SIG-M5 treated with dmso at 0.1 percent for 504 hours (cell line): ENCODE measurements at regions not wholly inside any gene's neighbourhood (a gene's known extent, or its start where the extent isn't known, plus 50 kb on each side); places are given as distances from the start of the nearest gene placed in this dataset.
"Not testable (repeated sequence)": the region's sequence is repeated elsewhere in the genome, so short reads cannot be mapped to it uniquely, and the experiment has no call there.

Experiments used
- DNase-seq: peaks from one replicate; lab custom pipeline; 2025; ENCODE audit not compliant: unreplicated experiment; lab: John Stamatoyannopoulos, UW

DNA sequence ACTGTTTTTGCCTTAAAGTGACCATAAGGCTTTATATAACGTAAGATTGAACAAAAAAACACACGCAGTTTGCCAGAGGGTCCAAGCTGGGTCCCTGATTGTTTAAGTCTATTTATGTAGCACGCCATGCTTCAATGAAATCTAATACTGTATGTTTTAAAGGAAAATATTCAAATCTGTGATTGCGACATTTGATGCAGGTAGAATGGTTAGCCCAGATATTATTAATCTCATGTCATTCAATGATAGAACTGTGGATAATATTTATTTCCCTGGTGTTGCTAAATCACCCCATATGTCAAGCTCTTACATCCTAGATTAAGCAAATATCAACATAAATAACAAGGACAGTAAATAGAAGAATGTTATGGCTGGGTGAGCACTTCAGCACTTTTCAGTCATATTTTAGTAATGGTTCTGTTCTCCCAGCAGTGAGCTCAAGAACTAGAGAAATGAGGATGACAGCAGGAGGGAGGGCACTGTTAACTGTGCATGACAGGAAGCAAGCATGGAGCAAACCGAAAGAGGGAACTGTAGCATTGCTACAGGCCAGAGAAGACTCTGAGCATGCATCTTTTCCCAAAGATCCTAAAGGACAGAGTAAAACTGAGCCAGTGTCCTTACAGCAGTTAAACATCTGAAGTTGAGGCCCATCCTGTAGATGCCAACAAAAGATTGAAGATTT is 465.7 kb upstream of the MGAT4C start:
- no peak for DNase-seq

DNA sequence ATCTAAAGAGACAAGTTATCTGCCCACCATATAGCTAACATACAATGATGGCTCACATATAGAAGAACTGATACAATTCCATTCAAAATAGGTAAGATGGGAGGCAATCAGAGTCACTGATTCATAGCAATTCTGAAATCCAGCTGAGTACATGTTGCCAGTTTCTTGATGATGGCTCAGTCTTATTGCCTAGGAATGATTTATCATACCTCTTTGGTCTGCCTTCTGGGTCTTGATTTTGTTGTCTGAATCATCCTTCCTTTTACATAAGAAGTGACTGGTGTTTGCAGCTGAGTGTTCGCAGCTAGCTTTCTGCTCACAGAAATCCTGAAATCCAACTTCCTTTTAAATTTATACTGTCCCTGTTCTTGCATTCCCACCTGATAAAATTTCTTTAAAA is 463.2 kb upstream of the MGAT4C start:
- DNase-seq: no peak

DNA sequence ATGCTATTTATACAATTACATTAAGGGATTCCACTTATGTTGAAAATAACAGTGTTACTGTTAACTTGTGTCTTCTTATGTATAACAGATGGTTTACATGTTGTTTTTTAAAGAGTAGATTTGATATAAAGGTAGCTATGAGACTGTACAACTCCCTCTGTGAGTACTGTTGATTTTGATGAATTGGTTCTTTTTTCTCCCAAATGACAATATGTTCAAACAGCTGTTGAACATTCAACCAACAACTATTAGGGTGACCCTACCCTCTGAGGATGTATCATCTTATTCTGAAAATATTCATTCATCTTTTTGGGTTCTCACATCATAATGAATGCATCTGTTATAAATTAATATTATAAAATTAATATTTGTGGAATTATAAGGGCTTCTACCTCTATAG is 456.9 kb upstream of the MGAT4C start:
- DNase-seq: no peak

DNA sequence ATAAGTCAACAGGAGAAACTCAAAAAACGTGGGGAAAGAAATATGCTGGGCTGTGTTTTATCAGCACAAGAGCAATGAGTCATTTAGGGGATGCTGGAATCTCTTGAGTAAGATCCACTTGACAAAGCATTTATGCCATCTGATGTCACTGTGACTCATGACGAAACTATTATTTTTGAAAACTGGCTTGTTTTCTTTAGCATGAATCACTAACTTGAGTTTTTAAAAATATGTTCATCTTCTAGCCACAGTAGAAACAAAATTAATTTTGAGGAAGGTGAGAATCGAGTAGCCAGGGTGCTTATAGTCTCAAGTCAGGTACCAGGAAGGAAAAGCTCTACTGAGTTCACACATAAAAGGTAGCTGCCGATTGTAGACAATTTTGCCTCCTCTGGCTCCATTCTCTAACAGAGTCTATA is 456.2 kb upstream of the MGAT4C start:
- peak; percentile 7 for DNase-seq

DNA sequence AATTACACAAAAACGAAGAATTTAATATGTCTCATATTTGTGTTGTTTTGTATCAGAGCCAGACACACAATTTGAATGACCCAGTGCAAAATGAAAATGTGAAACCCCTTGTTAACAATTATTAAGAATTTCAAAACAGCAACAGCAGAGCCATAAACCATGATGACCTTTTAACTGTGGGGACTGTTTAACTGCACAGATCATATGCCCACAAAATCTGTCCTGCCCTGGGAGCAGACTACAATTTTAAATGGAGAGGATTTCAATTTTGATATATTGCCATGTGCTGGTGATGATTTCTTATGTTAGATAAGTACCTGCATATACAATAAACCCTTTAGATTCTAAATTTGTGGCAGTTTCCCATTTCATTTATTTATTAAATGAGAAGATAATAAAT is 455.5 kb upstream of the MGAT4C start:
- no peak for DNase-seq

DNA sequence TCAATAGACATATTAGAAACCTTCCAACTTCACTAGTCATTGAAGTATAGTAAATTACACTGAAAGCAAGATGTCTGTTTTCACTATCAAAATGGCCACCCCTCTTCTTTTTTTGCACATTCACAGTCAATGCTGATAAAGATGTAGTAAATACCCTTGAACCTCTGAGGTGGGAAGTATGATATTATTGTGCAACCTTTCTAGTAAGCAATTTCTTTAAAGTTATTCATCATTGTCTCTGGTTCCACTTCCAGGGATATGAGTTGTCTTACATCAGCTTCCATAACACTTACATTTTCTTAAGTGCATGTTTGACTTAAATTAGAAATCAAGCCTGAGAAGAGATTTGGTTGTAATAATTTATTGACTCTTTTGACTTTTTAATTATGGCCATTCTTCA is 453.9 kb upstream of the MGAT4C start:
- no peak for DNase-seq

DNA sequence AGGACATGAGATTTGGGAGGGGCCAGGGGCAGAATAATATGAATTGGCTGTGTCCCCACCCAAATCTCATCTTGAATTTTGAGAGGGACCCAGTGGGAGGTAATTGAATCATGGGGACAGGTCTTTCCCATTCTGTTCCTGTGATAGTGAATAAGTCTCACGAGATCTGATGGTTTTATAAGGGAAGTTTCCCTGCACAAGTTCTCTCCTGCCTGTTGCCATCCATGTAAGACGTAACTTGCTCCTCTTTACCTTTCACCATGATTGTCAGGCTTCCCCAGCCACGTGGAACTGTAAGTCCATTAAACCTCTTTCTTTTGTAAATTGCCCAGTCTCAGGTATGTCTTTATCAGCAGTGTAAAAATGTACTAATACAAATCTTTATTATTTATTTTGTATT is 452.8 kb upstream of the MGAT4C start:
- DNase-seq: not testable (repeated sequence)

DNA sequence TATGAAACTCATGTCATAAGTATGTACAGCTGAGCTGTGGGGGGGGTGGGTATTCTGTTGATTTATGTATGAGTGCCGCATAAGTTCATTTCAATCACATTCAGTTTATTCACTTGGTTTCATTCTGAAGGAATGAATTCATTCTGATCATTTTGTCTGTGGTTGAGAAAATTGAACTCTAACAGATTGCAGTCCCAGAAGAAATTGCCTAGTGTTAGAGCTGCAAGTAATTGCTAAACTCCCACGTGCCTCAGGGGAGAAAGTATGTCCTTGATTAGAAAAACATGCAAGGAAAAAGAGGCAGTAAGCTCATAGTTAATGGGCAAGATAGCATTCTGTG is 442.4 kb upstream of the MGAT4C start:
- DNase-seq: no peak

DNA sequence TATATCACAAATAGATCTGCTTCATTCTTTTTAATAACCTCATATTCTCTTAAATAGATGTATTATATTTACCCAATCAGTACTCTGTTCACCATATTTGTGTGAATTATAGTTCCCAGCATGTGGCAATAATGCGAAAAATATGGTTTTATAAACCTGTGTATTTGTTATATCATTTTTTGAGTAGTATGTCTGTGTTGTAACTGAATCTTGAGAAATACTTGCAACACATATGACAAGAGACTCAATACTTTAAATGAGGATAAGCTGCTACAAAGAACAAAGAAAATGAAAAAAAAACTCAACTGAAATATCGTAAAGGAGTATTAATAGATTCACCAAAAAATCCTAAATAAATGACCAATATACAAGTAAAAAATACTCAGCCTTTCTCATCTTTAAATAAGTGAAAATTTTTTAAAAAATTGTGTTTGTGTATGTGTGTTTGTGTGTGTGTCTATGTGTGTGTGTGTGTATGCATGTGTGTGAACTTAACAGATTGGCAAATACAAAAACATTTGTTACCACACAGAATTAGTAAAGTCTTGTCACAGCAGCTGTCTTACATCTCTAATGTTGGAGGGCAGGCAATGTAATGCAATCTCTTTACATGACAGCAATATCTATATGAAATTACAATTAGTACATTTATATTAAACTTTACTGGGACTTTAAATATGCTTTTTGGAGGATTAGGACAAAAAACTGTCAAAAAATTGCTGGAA is 441.9 kb upstream of the MGAT4C start:
- no peak for DNase-seq

DNA sequence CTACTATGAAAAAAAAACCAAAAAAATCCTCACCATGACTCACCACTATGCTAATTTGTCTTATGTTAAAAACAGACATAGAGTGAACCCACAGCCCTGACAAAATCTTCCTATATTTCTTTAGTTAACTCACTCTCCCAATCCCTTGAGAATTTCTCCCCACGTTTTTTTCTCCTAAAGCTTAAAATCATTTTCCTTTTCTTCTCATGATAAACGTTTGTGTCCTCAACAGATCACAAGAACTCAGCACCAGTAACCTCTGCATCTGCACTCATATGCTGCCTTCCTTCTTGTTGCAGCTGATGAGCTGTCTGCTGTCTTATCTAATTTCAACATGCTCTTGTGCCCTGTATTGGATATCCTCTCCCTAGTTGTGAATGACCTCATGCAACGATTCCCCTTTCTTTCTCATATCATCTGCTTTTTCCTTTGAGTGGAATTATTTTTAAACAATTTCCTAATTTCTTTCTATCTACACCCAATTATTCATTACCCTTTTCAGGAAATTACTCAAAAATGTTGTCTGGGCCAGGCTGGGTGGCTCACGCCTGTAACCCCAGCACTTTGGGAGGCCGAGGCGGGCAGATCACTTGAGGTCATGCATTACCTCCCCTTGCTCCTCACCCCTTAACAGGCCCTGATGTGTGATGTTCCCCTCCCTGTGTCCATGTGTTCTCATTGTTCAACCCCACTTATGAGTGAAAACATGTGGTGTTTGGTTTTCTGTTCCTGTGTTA is 427.5 kb upstream of the MGAT4C start:
- DNase-seq: no peak

DNA sequence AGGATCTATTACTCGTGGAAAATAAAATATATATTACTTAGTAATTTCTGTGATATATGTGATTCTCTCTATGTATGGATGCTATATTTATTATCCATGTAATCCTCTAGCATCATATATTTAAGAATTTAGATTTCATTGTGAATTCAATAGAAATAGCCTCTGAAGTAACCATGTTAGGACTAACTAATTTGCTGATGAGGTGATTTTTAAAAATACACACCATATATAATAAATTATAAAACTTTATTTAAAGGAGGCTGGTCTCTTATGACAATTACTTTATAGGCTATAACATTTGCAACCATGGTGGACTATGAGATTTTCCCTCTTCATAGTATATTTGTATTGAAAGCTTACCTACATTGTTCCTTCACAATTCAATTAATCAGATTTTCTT is 424.9 kb upstream of the MGAT4C start:
- no peak for DNase-seq

DNA sequence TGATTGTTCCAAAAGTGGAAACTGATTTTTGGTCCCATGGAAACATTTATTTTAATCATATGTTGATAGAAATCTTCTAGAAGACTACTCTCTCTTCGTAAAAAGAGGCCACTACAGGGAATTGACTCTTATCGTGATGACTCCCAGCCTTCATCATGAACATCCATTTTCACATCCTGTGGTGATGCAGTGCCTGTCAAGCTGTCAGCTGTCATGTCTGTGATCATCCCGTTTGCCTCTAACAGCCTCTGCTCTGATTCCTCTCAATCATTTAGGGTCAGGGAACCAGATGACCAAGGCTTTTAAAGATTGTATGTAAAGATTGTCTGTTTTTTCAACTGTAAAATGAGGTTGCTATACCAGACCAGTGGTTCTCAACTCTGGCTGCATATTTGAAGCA is 419.0 kb upstream of the MGAT4C start:
- DNase-seq: no peak

DNA sequence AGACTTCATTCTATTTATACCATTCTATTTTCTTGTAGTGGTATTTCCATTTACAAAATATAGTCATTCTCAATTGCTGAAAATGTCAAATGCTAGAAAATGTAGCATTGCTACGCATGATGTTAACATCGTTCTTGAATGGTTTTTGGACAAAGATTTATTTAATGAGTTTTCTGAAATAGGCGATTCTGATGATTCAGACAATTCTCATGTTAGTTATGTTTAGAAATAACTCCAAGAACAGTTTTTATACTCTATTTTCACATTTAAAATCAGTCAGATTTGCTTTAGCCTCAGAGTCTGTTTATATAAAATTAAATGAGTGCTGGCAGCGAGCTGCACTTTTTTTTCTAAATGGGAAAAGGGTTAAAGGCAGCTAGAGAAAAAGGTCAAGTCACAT is 414.8 kb upstream of the MGAT4C start:
- DNase-seq: no peak

DNA sequence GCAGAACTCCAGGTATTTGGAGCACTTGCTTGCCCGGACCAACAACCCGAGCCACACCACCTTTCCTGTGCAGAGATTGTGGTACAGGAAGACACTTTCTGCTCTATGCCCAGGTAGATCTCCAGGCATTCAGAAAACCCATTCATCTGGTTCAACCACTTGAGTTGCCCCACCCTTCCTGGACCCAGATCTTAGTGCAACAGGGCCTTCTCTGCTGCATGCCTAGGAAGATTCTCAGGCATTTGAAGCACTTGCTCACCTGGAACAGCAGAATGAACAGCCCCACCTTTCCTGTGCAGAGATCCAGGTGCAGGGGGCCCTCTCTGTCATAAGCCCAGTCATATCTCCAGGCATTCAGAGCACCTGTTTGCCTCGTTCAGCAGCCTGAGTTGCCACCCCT is 412.8 kb upstream of the MGAT4C start:
- peak; percentile 20 for DNase-seq

DNA sequence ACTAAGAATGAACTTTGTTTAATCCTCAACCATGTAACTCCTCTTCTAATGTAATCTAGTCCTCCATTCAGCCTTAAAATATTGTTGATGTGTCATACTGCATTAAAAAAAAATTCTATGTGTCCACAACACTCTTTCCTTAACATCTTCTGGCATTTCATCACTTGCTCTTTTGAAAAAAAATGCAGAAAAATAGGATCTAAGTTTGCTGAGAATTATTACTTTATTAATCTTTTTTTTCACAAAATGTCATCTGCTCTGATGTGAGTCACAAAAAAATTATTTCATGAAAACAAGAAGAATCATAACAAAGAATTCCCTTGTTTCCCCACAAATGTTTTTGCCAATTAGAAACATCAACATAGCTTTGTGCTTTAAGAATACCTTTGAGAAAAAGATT is 410.1 kb upstream of the MGAT4C start:
- no peak for DNase-seq

DNA sequence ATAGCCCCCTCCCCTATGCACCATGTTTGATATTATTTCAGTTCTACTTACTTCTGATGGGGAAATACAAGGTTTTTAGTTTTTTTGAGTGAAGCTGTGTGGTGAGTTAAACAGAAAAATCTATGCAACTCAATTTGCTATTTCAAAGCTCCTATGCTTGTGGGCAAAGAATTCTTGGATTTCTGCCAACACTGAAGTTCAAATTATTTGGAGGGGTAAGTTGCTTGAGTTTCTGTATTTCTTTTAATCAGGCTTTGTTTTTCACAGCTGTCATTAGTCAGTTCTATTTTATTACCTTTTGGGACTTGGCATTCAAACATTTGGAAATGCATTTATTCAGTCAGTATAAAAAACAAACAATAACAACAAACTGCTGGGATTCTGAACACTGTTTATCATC is 407.5 kb upstream of the MGAT4C start:
- no peak for DNase-seq

DNA sequence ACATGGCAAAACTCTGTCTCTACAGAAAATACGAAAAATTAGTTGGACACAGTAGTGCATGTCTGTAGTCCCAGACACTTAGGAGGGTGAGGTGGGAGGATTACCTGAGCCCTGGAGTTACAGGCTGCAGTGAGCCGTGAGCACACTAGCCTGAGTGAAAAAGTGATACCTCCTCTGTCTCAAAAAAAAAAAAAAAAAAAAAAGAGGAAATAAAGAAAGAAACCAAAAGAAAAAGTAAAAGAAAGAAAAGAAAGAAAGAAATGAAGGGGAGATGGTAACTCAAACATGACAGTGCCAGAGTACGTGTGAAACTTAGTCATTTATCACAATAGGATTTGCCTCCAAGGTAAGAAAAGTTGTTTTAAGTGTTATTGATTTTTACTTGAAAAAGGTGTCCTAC is 407.0 kb upstream of the MGAT4C start:
- no peak for DNase-seq

DNA sequence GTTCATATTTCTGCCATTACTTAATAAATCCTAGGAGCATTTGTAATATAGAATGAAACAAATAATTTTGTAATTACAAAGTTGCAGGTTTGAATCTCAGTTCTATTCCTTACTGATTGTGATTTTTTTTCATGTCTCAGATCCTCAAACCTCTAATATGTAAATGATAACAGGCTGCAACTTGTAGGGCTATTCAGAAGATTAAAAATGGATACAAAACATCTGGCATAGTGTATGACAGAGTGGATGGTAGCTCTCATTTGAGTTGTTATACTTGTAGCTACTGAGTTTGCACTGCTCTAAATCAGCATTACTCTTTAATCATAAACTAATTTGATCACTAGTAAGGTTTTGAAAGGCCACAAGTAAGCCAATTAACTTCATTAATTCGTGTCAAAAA is 406.3 kb upstream of the MGAT4C start:
- no peak for DNase-seq

DNA sequence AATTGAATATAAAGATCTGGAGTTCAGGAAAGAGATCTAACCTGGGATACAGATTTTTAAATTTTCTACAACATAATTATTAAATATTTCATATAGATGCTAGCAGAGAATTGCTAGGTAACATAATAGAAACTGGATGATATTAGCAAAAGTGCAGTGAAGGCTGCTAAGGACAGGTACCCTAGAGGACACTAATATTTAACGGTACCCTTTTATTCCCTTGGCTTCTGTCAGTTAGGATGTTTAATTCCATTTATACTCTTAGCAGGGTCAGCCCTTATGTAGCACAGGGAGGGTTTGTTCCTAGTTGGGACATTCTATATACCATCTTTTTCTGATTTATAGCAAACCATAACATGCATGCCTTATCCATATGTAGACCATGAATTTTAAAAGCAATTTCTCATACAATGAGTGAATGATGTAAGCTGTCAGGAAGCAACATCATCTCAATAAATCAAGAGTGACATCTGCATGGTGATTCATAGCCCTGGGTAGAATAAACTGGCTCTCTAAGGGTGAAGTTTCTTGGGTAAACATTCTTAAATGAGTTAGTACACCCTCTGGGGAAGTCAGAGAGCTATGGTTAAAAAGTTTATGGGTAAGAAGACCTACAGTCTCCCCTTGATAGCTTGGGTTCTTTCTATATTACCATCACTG is 404.4 kb upstream of the MGAT4C start:
- no peak for DNase-seq

DNA sequence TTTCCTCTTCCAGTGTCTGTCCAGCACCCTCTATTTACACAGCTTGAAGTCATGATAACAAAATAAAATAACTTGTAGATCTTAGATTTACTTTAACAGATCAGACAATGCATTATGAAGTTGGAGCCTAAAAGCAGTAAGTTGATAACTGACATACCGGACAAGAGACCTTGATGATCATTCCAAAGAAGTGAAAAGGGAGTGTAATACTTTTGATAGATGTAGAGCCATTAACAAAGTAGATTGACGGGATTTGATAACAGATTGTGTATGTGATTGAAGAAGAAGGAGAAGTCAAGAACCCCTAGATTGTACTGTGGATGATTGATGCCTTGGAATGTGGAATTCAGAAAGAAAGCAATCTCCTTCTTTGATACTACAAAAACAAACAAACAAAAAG is 403.8 kb upstream of the MGAT4C start:
- no peak for DNase-seq

DNA sequence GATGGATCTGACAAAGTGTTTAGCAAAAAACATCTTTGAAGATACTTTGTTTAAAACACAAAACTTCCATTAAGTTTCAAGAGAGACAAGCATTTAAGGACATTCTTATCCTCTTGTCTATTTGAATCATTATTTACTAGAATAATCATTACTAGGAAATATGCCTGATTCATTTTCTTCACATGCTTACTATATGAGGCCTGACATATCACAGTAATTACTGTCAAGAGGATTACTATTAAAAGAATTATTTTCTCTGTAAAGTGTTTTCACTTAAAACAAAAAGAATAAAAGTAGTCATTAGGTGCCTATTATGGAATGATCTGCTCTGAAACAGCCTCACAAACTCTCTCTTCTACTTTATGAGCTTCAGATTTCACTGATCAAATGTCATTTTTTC is 402.1 kb upstream of the MGAT4C start:
- DNase-seq: no peak

DNA sequence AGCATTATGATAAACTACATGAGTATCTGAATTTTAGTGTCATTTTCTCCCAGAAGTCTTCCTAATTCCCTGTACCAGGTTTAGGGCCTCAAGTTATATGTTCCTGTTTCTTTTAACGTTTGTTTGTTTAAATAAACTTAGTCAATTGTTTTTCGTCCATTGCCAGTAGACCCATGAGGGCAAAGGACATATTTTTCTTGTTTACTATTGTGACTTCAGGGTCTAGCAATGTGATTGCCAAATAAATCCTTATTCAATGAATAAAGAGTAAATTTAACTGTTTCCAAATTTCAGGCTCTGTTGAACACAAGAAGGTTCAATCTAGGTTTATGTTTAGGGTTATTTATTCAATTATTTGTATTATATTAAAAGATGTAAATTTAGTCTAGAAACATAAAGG is 391.6 kb upstream of the MGAT4C start:
- DNase-seq: no peak
